H1 (cell line): ENCODE measurements at regions not wholly inside any gene's neighbourhood (a gene's known extent, or its start where the extent isn't known, plus 50 kb on each side); places are given as distances from the start of the nearest gene placed in this dataset.

Experiments
- CTCF ChIA-PET: fragments of 300-600 bp; sonication (Branson Sonifier 250); formaldehyde crosslinking; loops from one replicate; lab custom pipeline; 2021; ENCODE audit not compliant: partially characterized antibody; lab: Charles Lee
- POLR2A ChIA-PET: fragments of 300-600 bp; sonication (Branson Sonifier 250); formaldehyde crosslinking; loops from one replicate; lab custom pipeline; 2021; ENCODE audit warnings: inconsistent platforms; ENCODE audit not compliant: partially characterized antibody; lab: Charles Lee
- DNase-seq, 2 experiments: peaks; one replicate each; pipeline versions ENCODE4 v3.0.0 to v3.0.0-alpha.2; 2010 to 2022; ENCODE audit warnings: low spot score in 2 of 2, low read depth in 1 of 2, mixed read lengths in 1 of 2
- FAIRE-seq: peaks from 2 replicates; lab custom pipeline; 2011; peaks lifted over from hg19 to GRCh38; lab: Jason Lieb, UNC
- H2AFZ ChIP-seq: 2 replicates; pipeline ENCODE4 v1.8.1; 2012; ENCODE audit warnings: low read length, inconsistent platforms
- H2AK5ac ChIP-seq: 2 replicates; pipeline ENCODE4 v1.6.1; 2013; ENCODE audit warnings: low read depth, low read length
- H2BK120ac ChIP-seq: replicated peaks from 2 replicates; pipeline ENCODE3; 2013; ENCODE audit warnings: low read depth, low read length, inconsistent platforms
- H2BK12ac ChIP-seq: 2 replicates; pipeline ENCODE4 v1.6.1; 2013; ENCODE audit warnings: low read depth, low read length
- H2BK15ac ChIP-seq: 2 replicates; pipeline ENCODE4 v1.6.1; 2013; ENCODE audit warnings: low read length
- H2BK20ac ChIP-seq: 2 replicates; pipeline ENCODE4 v1.6.1; 2013; ENCODE audit warnings: low read length
- H2BK5ac ChIP-seq: 2 replicates; pipeline ENCODE4 v1.6.1; 2013; ENCODE audit warnings: low read depth, low read length
- H3K14ac ChIP-seq: 2 replicates; pipeline ENCODE4 v1.6.1; 2013; ENCODE audit warnings: inconsistent platforms; ENCODE audit not compliant: insufficient read length
- H3K18ac ChIP-seq: 2 replicates; pipeline ENCODE4 v1.6.1; 2013; ENCODE audit warnings: low read length; ENCODE audit errors: extremely low read depth
- H3K23ac ChIP-seq: 2 replicates; pipeline ENCODE4 v1.6.1; 2013; ENCODE audit warnings: inconsistent platforms; ENCODE audit not compliant: insufficient read length
- H3K23me2 ChIP-seq: 2 replicates; pipeline ENCODE4 v1.6.1; 2013; ENCODE audit warnings: low read depth, low read length
- H3K27ac ChIP-seq: 2 replicates; pipeline ENCODE4 v1.6.1; 2011; ENCODE audit warnings: low read depth, low read length, inconsistent platforms
- H3K27me3 ChIP-seq, 4 experiments: replicated peaks in 1 of 4; 1 replicate in 1 of 4; 2 replicates in 3 of 4; pipeline versions ENCODE4 v1.6.1 to v1.8.1; 2011 to 2013; ENCODE audit warnings: low read length in 3 of 4, mild to moderate bottlenecking in 3 of 4, inconsistent platforms in 2 of 4, mixed read lengths in 2 of 4, moderate library complexity in 1 of 4; ENCODE audit not compliant: control insufficient read depth in 3 of 4, insufficient read depth in 3 of 4; ENCODE audit errors: extremely low read depth in 1 of 4
- H3K36me3 ChIP-seq, 4 experiments: 2 replicates each; pipeline versions ENCODE4 v1.6.1 to v1.8.1; 2011 to 2013; ENCODE audit warnings: mild to moderate bottlenecking in 4 of 4, low read length in 3 of 4, moderate library complexity in 2 of 4, control low read depth in 1 of 4, inconsistent platforms in 1 of 4; ENCODE audit not compliant: insufficient read depth in 4 of 4, control insufficient read depth in 2 of 4
- H3K4ac ChIP-seq: replicated peaks from 2 replicates; pipeline ENCODE3; 2013; ENCODE audit warnings: low read length, low read depth, mixed read lengths, inconsistent platforms; ENCODE audit not compliant: insufficient read length
- H3K4me1 ChIP-seq, 4 experiments: replicated peaks in 1 of 4; 1 replicate in 1 of 4; 2 replicates in 3 of 4; pipeline versions ENCODE4 v1.6.1 to v1.8.1; 2011 to 2013; ENCODE audit warnings: low read length in 3 of 4, inconsistent platforms in 2 of 4, mixed read lengths in 1 of 4; ENCODE audit not compliant: insufficient read depth in 4 of 4, control insufficient read depth in 3 of 4
- H3K4me2 ChIP-seq, 2 experiments: 2 replicates each; pipeline versions ENCODE4 v1.6.1 to v1.8.1; 2011 to 2013; ENCODE audit warnings: low read depth in 2 of 2, low read length in 2 of 2, control low read depth in 1 of 2, inconsistent platforms in 1 of 2, mild to moderate bottlenecking in 1 of 2; ENCODE audit not compliant: insufficient read depth in 1 of 2
- H3K4me3 ChIP-seq, 4 experiments: fragments of 200-600, 300-600 bp in 1 of 4; sonication (generic), shearing (Covaris generic), sonication (Bioruptor Twin) in 1 of 4; 2 replicates each; pipeline versions ENCODE4 v1.5.1 to v1.8.1; 2011 to 2016; ENCODE audit warnings: low read length in 4 of 4, low read depth in 3 of 4, control low read depth in 2 of 4, inconsistent platforms in 2 of 4, mild to moderate bottlenecking in 2 of 4, mixed read lengths in 1 of 4, moderate library complexity in 1 of 4; ENCODE audit not compliant: insufficient read depth in 2 of 4; ENCODE audit errors: extremely low read depth in 1 of 4
- H3K56ac ChIP-seq: replicated peaks from 2 replicates; pipeline ENCODE3; 2013; ENCODE audit warnings: low read depth, mild to moderate bottlenecking, mixed read lengths, low read length, inconsistent platforms; ENCODE audit not compliant: insufficient read length
- H3K79me1 ChIP-seq: 2 replicates; pipeline ENCODE4 v1.6.1; 2013; ENCODE audit warnings: low read depth, low read length, control low read depth
- H3K79me2 ChIP-seq, 2 experiments: 2 replicates each; pipeline versions ENCODE4 v1.6.1 to v1.8.1; 2012 to 2013; ENCODE audit warnings: low read length in 2 of 2, mild to moderate bottlenecking in 2 of 2, inconsistent platforms in 1 of 2; ENCODE audit not compliant: insufficient read depth in 2 of 2, control insufficient read depth in 1 of 2
- H3K9ac ChIP-seq, 4 experiments: replicated peaks in 1 of 4; 1 replicate in 1 of 4; 2 replicates in 3 of 4; pipeline versions ENCODE4 v1.6.1 to v1.8.1; 2011 to 2013; ENCODE audit warnings: low read depth in 3 of 4, low read length in 3 of 4, control low read depth in 2 of 4, mild to moderate bottlenecking in 2 of 4, moderate library complexity in 2 of 4, inconsistent platforms in 1 of 4; ENCODE audit errors: extremely low read depth in 1 of 4
- H3K9me3 ChIP-seq, 2 experiments: 2 replicates each; pipeline versions ENCODE4 v1.6.1 to v1.8.1; 2012 to 2013; ENCODE audit warnings: mild to moderate bottlenecking in 2 of 2, moderate library complexity in 2 of 2, control low read depth in 1 of 2, inconsistent platforms in 1 of 2, low read depth in 1 of 2, low read length in 1 of 2, mixed read lengths in 1 of 2; ENCODE audit not compliant: insufficient read depth in 2 of 2
- H4K20me1 ChIP-seq, 2 experiments: replicated peaks in 1 of 2; 2 replicates each; pipeline versions ENCODE3 to v1.8.1; 2011 to 2013; ENCODE audit warnings: inconsistent platforms in 2 of 2, low read length in 2 of 2, mild to moderate bottlenecking in 1 of 2; ENCODE audit not compliant: insufficient read depth in 2 of 2, control insufficient read depth in 1 of 2
- H4K5ac ChIP-seq: 2 replicates; pipeline ENCODE4 v1.6.1; 2013; ENCODE audit warnings: low read length, low read depth, mixed read lengths, inconsistent platforms; ENCODE audit not compliant: insufficient read length
- H4K8ac ChIP-seq: 2 replicates; pipeline ENCODE4 v1.8.0; 2013; ENCODE audit warnings: mild to moderate bottlenecking, moderate library complexity, low read length, inconsistent platforms; ENCODE audit not compliant: insufficient read depth; ENCODE audit errors: extremely low read depth
- H4K91ac ChIP-seq: replicated peaks from 2 replicates; pipeline ENCODE3; 2013; ENCODE audit warnings: low read length, mixed read lengths, inconsistent platforms; ENCODE audit not compliant: insufficient read length
- GTF2F1 ChIP-seq: IDR thresholded peaks from 2 replicates; pipeline ENCODE4 v1.6.1; 2012; ENCODE audit warnings: low read depth, low read length, improper control_type of control experiment, borderline replicate concordance
- NANOG ChIP-seq: IDR thresholded peaks from 2 replicates; pipeline ENCODE4 v1.6.1; 2011; ENCODE audit warnings: low read length, low read depth, mild to moderate bottlenecking, inconsistent platforms; ENCODE audit not compliant: insufficient read depth, poor library complexity, severe bottlenecking
- POLR2AphosphoS5 ChIP-seq: IDR thresholded peaks from 2 replicates; pipeline ENCODE4 v1.6.1; 2011; ENCODE audit warnings: low read depth, low read length
- SP4 ChIP-seq: IDR thresholded peaks from 2 replicates; pipeline ENCODE4 v1.6.1; 2012; ENCODE audit warnings: low read length, inconsistent platforms
- WGBS, 2 experiments: shearing (Covaris generic) in 1 of 2; methylation state at CpG; one replicate each; pipeline versions ENCODE4 v1.1.6 to v1.1.7; 2013 to 2015; ENCODE audit warnings: low lambda C conversion rate in 2 of 2, mixed read lengths in 2 of 2, inconsistent platforms in 1 of 2, low coverage in 1 of 2, missing lambda C conversion rate in 1 of 2; ENCODE audit not compliant: insufficient replicate concordance in 2 of 2, insufficient coverage in 1 of 2, insufficient read length in 1 of 2; ENCODE audit errors: extremely low coverage in 1 of 2, missing lambda C conversion rate in 1 of 2; 5-methylcytosine and 5-hydroxymethylcytosine counted together

DNA sequence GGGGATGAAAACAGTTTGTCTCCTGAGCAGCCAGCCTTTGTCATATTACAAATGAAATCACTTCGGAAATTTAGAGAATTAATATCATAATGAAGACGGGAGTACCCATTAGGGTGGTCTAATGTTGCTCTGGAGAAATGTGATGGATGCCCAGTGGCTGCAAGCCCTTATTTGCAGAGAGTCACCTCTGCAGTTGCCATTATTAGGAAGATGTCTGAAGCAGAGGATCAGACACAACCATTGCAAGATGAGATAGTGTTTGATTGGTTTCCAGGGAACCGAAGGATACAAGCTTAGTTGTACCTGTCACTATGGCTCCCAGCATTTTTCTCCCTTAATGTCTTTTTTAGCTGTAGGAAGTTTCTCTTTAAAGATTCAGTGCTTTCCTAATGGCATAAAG lies 272.4 kb downstream of the FIGN start:
- H2AK5ac ChIP-seq: no peak overlapping the region
- H3K23me2 ChIP-seq: no peaks in the 10 kb centered on the region
- no peak overlapping the region for H4K8ac ChIP-seq
- H3K4ac ChIP-seq: no peak overlapping the region
- no peak overlapping the region for H3K56ac ChIP-seq
- H3K9ac ChIP-seq: no peak overlapping the region
- H3K36me3 ChIP-seq: no peaks in the 10 kb centered on the region
- H2AFZ ChIP-seq: peak overlapping the region; percentile 4; the same call in 1 of the 2 replicates
- H4K5ac ChIP-seq: no peak overlapping the region
- no peak overlapping the region for H3K23ac ChIP-seq
- H3K4me2 ChIP-seq: no peak overlapping the region
- no peaks in the 10 kb centered on the region for H3K79me2 ChIP-seq
- no peaks in the 10 kb centered on the region for H4K20me1 ChIP-seq
- H2BK15ac ChIP-seq: no peak overlapping the region
- no peaks in the 10 kb centered on the region for H3K4me1 ChIP-seq
- H2BK12ac ChIP-seq: no peak overlapping the region
- H2BK120ac ChIP-seq: no peak overlapping the region
- CTCF ChIA-PET: interaction anchor here (1.1 to 2.0 kb wide), 3 partner anchors 9 to 294 kb away, joined by 4 to 6 read pairs (median 4); no protein-coding TSS in a partner anchor
- H2BK5ac ChIP-seq: no peak overlapping the region
- H3K79me1 ChIP-seq: no peaks in the 10 kb centered on the region
- no peak overlapping the region for H3K18ac ChIP-seq
- H3K4me3 ChIP-seq: no peak overlapping the region
- no peaks in the 10 kb centered on the region; a peak in 1 of 7 replicates for H3K27me3 ChIP-seq
- no peak overlapping the region for H3K14ac ChIP-seq
- H3K9me3 ChIP-seq: no peaks in the 10 kb centered on the region
- WGBS, 2 experiments: 92% methylated on average over 3 of the region's 3 CpGs; no CpG with 5 or more reads in 1 of the 2 experiments
- POLR2A ChIA-PET: interaction anchor here (1.3 kb wide), 1 partner anchor 9 kb away, joined by 3 read pairs; no protein-coding TSS in a partner anchor
- FAIRE-seq (no peak), DNase-seq (no peak)
- no peak overlapping the region for H4K91ac ChIP-seq
- no peak overlapping the region for H3K27ac ChIP-seq
- H2BK20ac ChIP-seq: no peak overlapping the region
- TF ChIP-seq POLR2AphosphoS5 (no peak), GTF2F1 (no peak), SP4 (no peak), NANOG (no peak)
- TF ChIP-seq, all 59 proteins: peak for 0
